ENCODE measurements at regions not wholly inside any gene's neighbourhood (a gene's known extent, or its start where the extent isn't known, plus 50 kb on each side); places are given as distances from the start of the nearest gene placed in this dataset.

DNA sequence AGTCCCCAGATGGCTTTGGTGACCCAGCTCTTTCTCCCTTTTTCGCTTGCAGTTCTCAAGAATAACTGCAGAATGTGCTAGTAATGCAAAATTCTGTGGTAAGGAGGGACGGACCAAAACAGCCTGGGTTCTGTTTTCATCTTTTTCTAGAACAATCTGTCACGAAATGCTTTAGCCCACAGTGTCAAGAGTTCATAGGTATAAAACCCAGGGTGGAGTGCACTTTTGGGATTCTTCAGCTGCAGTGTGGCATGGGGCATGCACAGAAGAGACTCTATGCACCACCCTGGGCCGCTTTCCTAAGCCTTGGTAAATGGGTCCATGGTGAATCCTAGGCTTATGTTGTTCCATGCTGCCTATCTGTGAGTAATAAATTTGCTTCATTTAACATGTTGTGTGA lies 1072.7 kb upstream of the GBE1 start:
- Histone ChIP-seq H3K4me2 (ENCODE audit: control insufficient read depth, extremely low read depth, insufficient read depth, low read depth, low read length) (no peak overlapping the region), H3K9ac (ENCODE audit: control insufficient read depth, extremely low read depth, insufficient read depth, low read length) (no peak overlapping the region), H3K4me3 (ENCODE audit: control insufficient read depth in 2 of 3, extremely low read depth in 1 of 3, insufficient read depth in 2 of 3, low read depth in 1 of 3, low read length in 3 of 3) (no peak overlapping the region), H3K36me3 (ENCODE audit: control insufficient read depth in 2 of 2, extremely low read depth in 1 of 2, insufficient read depth in 2 of 2, low read length in 2 of 2) (no peaks in the 10 kb centered on the region), H3K4me1 (ENCODE audit: control insufficient read depth, extremely low read depth, insufficient read depth, low read length) (no peaks in the 10 kb centered on the region), H2AFZ (ENCODE audit: control insufficient read depth, low read length) (no peak overlapping the region), H3K27me3 (ENCODE audit: control insufficient read depth, extremely low read depth, insufficient read depth, low read length) (no peaks in the 10 kb centered on the region), H3K27ac (ENCODE audit: control insufficient read depth, insufficient read depth, low read length) (no peak overlapping the region), H3K9me3 (ENCODE audit: control insufficient read depth, low read depth, low read length) (no peaks in the 10 kb centered on the region), H3K9me1 (ENCODE audit: control insufficient read depth, extremely low read depth, insufficient read depth, low read length) (no peaks in the 10 kb centered on the region), H3K79me2 (ENCODE audit: control insufficient read depth, insufficient read depth, low read length) (no peaks in the 10 kb centered on the region), H4K20me1 (ENCODE audit: control insufficient read depth, extremely low read depth, insufficient read depth, low read length) (no peaks in the 10 kb centered on the region)
- DNase-seq (ENCODE audit: low read depth, low spot score): no peak
- FAIRE-seq: no peak
- no peak for TF ChIP-seq EZH2 (IDR thresholded peaks at IDR 0.05; ENCODE audit: low read length)
- TF ChIP-seq, protein P1, sequence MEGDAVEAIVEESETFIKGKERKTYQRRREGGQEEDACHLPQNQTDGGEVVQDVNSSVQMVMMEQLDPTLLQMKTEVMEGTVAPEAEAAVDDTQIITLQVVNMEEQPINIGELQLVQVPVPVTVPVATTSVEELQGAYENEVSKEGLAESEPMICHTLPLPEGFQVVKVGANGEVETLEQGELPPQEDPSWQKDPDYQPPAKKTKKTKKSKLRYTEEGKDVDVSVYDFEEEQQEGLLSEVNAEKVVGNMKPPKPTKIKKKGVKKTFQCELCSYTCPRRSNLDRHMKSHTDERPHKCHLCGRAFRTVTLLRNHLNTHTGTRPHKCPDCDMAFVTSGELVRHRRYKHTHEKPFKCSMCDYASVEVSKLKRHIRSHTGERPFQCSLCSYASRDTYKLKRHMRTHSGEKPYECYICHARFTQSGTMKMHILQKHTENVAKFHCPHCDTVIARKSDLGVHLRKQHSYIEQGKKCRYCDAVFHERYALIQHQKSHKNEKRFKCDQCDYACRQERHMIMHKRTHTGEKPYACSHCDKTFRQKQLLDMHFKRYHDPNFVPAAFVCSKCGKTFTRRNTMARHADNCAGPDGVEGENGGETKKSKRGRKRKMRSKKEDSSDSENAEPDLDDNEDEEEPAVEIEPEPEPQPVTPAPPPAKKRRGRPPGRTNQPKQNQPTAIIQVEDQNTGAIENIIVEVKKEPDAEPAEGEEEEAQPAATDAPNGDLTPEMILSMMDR (optimal IDR thresholded peaks at IDR 0.05 in 1 of 3, IDR thresholded peaks at IDR 0.05 in 1 of 3, conservative IDR thresholded peaks at IDR 0.05 in 1 of 3; ENCODE audit: extremely low read depth in 1 of 3, insufficient read depth in 2 of 3, low read length in 3 of 3): no peak
- dilution Hi-C loops (cut with MboI; ENCODE audit: extremely low pct_ligation_motif_present, low sequenced_read_pairs): no loop called here

DNA sequence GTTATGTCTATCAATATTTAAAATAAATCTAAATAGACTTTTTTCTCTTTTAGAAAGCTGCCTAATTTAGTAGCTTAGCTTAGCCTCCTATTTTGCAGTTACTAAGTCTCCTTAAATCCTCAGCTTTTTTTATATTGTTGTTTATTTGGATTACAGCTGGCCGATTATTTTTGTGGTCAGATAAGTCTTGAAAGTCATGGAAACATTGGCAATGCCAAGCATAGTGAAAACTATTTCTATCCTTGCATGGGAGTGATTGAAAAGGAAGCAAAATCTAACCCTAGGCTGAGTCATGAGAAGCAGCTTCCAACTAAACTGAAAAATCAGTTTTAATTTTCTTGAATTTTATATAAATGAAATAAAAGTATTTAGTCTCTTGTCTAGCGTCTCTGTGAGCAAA lies 1063.0 kb upstream of the GBE1 start:
- Histone ChIP-seq H3K79me2 (ENCODE audit: control insufficient read depth, insufficient read depth, low read length) (no peaks in the 10 kb centered on the region), H4K20me1 (ENCODE audit: control insufficient read depth, extremely low read depth, insufficient read depth, low read length) (no peaks in the 10 kb centered on the region), H3K4me3 (ENCODE audit: control insufficient read depth in 2 of 3, extremely low read depth in 1 of 3, insufficient read depth in 2 of 3, low read depth in 1 of 3, low read length in 3 of 3) (no peak overlapping the region), H3K4me1 (ENCODE audit: control insufficient read depth, extremely low read depth, insufficient read depth, low read length) (no peaks in the 10 kb centered on the region), H3K9me3 (ENCODE audit: control insufficient read depth, low read depth, low read length) (no peaks in the 10 kb centered on the region), H3K9me1 (ENCODE audit: control insufficient read depth, extremely low read depth, insufficient read depth, low read length) (no peaks in the 10 kb centered on the region), H3K36me3 (ENCODE audit: control insufficient read depth in 2 of 2, extremely low read depth in 1 of 2, insufficient read depth in 2 of 2, low read length in 2 of 2) (no peaks in the 10 kb centered on the region), H2AFZ (ENCODE audit: control insufficient read depth, low read length) (no peak overlapping the region), H3K27ac (ENCODE audit: control insufficient read depth, insufficient read depth, low read length) (no peak overlapping the region), H3K9ac (ENCODE audit: control insufficient read depth, extremely low read depth, insufficient read depth, low read length) (no peak overlapping the region), H3K27me3 (ENCODE audit: control insufficient read depth, extremely low read depth, insufficient read depth, low read length) (no peaks in the 10 kb centered on the region), H3K4me2 (ENCODE audit: control insufficient read depth, extremely low read depth, insufficient read depth, low read depth, low read length) (no peak overlapping the region)
- DNase-seq (ENCODE audit: low read depth, low spot score): no peak
- dilution Hi-C loops (cut with MboI; ENCODE audit: extremely low pct_ligation_motif_present, low sequenced_read_pairs): no loop called here
- no peak for TF ChIP-seq EZH2 (IDR thresholded peaks at IDR 0.05; ENCODE audit: low read length)
- TF ChIP-seq, protein P1 (optimal IDR thresholded peaks at IDR 0.05 in 1 of 3, IDR thresholded peaks at IDR 0.05 in 1 of 3, conservative IDR thresholded peaks at IDR 0.05 in 1 of 3; ENCODE audit: extremely low read depth in 1 of 3, insufficient read depth in 2 of 3, low read length in 3 of 3): no peak
- no peak for FAIRE-seq

Measured in keratinocyte (primary cell).